ENCODE measurements at regions not wholly inside any gene's neighbourhood (a gene's known extent, or its start where the extent isn't known, plus 50 kb on each side); places are given as distances from the start of the nearest gene placed in this dataset.

GRCh38 chr17:33519692-33520091, 226.6 kb upstream of the ASIC2 start:
- no peak for DNase-seq
- H3K36me3 ChIP-seq (replicated peaks; ENCODE audit: insufficient read depth, low read length) = no peaks in the 10 kb centered on the region
- H2AFZ ChIP-seq (ENCODE audit: low read length) = no peak overlapping the region
- no peak for TF ChIP-seq CTCF (IDR thresholded peaks at IDR 0.05; ENCODE audit: low read length)
- TF ChIP-seq EZH2phosphoT487 (IDR thresholded peaks at IDR 0.05; ENCODE audit: low read length) = no peak
- TF ChIP-seq EZH2 (optimal IDR thresholded peaks at IDR 0.05; ENCODE audit: low read depth, low read length) = no peak
- no peaks in the 10 kb centered on the region for H3K9me3 ChIP-seq (replicated peaks; ENCODE audit: insufficient read depth, low read length)
- no peak overlapping the region for H3K9ac ChIP-seq (ENCODE audit: low read length)
- H3K4me1 ChIP-seq (ENCODE audit: low read length) = no peaks in the 10 kb centered on the region
- no peaks in the 10 kb centered on the region for H3K9me2 ChIP-seq (replicated peaks; ENCODE audit: insufficient read depth, low read length)
- H4K20me1 ChIP-seq (ENCODE audit: insufficient read depth, low read length) = no peaks in the 10 kb centered on the region
- H3F3A ChIP-seq (ENCODE audit: insufficient read depth, low read length) = no peaks in the 10 kb centered on the region; the same call in 1 of the 2 replicates
- no peaks in the 10 kb centered on the region for H3K79me2 ChIP-seq (ENCODE audit: low read length)
- no peak overlapping the region for H3K4me2 ChIP-seq (ENCODE audit: low read depth, low read length)
- no peak overlapping the region for H3K4me3 ChIP-seq (ENCODE audit: low read length)
- no peaks in the 10 kb centered on the region for H3K27me3 ChIP-seq (replicated peaks; ENCODE audit: insufficient read depth, low read length)
- H3K27ac ChIP-seq (ENCODE audit: low read length) = no peak overlapping the region

- no peaks in the 10 kb centered on the region for H3K4me1 ChIP-seq (ENCODE audit: low read length)
- H2AFZ ChIP-seq (ENCODE audit: low read length) = no peak overlapping the region
- H3K4me3 ChIP-seq (ENCODE audit: low read length) = no peak overlapping the region
- H4K20me1 ChIP-seq (ENCODE audit: insufficient read depth, low read length) = no peaks in the 10 kb centered on the region
- H3F3A ChIP-seq (ENCODE audit: insufficient read depth, low read length) = no peaks in the 10 kb centered on the region; the same call in 1 of the 2 replicates
- H3K4me2 ChIP-seq (ENCODE audit: low read depth, low read length) = no peak overlapping the region
- no peaks in the 10 kb centered on the region for H3K36me3 ChIP-seq (replicated peaks; ENCODE audit: insufficient read depth, low read length)
- no peak overlapping the region for H3K27ac ChIP-seq (ENCODE audit: low read length)
- no peaks in the 10 kb centered on the region for H3K27me3 ChIP-seq (replicated peaks; ENCODE audit: insufficient read depth, low read length)
- TF ChIP-seq CTCF (IDR thresholded peaks at IDR 0.05; ENCODE audit: low read length) (peak; percentile 77), EZH2phosphoT487 (IDR thresholded peaks at IDR 0.05; ENCODE audit: low read length) (no peak), EZH2 (optimal IDR thresholded peaks at IDR 0.05; ENCODE audit: low read depth, low read length) (no peak)
- H3K9me2 ChIP-seq (replicated peaks; ENCODE audit: insufficient read depth, low read length) = no peaks in the 10 kb centered on the region
- no peak overlapping the region for H3K9ac ChIP-seq (ENCODE audit: low read length)
- peak; percentile 34 for DNase-seq
- no peaks in the 10 kb centered on the region for H3K79me2 ChIP-seq (ENCODE audit: low read length)
- no peaks in the 10 kb centered on the region for H3K9me3 ChIP-seq (replicated peaks; ENCODE audit: insufficient read depth, low read length)
Observed at GRCh38 chr17:33520426-33521330, 227.6 kb upstream of the ASIC2 start.

GRCh38 chr17:33521784-33522183, 228.7 kb upstream of the ASIC2 start:
- Histone ChIP-seq H3K4me1 (ENCODE audit: low read length) (no peaks in the 10 kb centered on the region), H3F3A (ENCODE audit: insufficient read depth, low read length) (no peaks in the 10 kb centered on the region; the same call in 1 of the 2 replicates), H3K79me2 (ENCODE audit: low read length) (no peaks in the 10 kb centered on the region), H2AFZ (ENCODE audit: low read length) (no peak overlapping the region), H3K9me2 (replicated peaks; ENCODE audit: insufficient read depth, low read length) (no peaks in the 10 kb centered on the region), H3K4me2 (ENCODE audit: low read depth, low read length) (no peak overlapping the region), H3K9me3 (replicated peaks; ENCODE audit: insufficient read depth, low read length) (no peaks in the 10 kb centered on the region), H3K27me3 (replicated peaks; ENCODE audit: insufficient read depth, low read length) (no peaks in the 10 kb centered on the region), H3K36me3 (replicated peaks; ENCODE audit: insufficient read depth, low read length) (no peaks in the 10 kb centered on the region), H3K27ac (ENCODE audit: low read length) (no peak overlapping the region), H3K9ac (ENCODE audit: low read length) (no peak overlapping the region), H4K20me1 (ENCODE audit: insufficient read depth, low read length) (no peaks in the 10 kb centered on the region), H3K4me3 (ENCODE audit: low read length) (no peak overlapping the region)
- DNase-seq = no peak
- TF ChIP-seq CTCF (IDR thresholded peaks at IDR 0.05; ENCODE audit: low read length) (peak; percentile 15; the same call in 1 of the 2 replicates), EZH2 (optimal IDR thresholded peaks at IDR 0.05; ENCODE audit: low read depth, low read length) (no peak)

Measured in MM.1S (cell line).